ENCODE measurements at regions not wholly inside any gene's neighbourhood (a gene's known extent, or its start where the extent isn't known, plus 50 kb on each side); places are given as distances from the start of the nearest gene placed in this dataset.

- DNase-seq (ENCODE audit: low read depth in 3 of 3), result no peak
These were observed 80.1 kb upstream of the CST7 start for GRCh38 chr20:24868959-24869358.

DNA sequence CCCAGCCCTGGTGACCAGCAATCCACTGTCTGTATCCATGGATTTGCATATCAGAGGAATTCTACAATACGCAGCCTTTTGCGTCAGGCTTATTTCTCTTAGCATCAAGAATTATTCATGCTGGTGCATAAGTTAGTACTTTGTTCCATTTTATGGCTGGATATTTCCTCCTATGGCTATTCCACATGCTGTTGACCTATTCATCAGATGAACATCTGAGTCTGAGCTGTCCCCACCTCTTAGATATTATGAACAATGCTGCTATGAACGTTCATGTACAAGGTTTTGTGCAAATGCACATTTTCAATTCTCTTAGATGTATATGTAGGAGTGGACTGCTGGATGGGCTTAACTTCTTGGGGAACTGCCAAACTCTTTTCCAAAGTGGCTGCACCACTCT is 79.0 kb upstream of the CST7 start:
- no peak for DNase-seq (ENCODE audit: low read depth in 3 of 3)

DNA sequence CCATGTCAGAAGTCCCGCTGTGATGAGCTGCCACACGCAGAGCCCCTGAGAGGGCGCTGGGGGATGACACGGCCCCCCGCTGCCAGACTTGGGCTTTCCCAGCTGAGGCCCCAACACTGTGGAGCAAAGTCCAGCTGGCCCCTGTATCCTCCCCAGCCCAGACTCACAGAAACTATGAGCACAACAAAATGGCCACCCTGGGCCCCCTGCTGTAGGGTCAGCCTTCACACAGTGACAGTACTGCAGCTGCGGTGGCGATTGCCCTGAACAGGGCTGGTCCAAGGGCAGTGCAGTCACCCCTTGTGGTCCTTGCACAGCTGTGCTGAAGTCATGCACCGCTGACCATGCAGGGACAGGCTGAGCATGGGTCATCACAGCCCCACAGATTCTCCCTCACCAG is 78.2 kb upstream of the CST7 start:
- no peak for DNase-seq (ENCODE audit: low read depth in 3 of 3)

DNA sequence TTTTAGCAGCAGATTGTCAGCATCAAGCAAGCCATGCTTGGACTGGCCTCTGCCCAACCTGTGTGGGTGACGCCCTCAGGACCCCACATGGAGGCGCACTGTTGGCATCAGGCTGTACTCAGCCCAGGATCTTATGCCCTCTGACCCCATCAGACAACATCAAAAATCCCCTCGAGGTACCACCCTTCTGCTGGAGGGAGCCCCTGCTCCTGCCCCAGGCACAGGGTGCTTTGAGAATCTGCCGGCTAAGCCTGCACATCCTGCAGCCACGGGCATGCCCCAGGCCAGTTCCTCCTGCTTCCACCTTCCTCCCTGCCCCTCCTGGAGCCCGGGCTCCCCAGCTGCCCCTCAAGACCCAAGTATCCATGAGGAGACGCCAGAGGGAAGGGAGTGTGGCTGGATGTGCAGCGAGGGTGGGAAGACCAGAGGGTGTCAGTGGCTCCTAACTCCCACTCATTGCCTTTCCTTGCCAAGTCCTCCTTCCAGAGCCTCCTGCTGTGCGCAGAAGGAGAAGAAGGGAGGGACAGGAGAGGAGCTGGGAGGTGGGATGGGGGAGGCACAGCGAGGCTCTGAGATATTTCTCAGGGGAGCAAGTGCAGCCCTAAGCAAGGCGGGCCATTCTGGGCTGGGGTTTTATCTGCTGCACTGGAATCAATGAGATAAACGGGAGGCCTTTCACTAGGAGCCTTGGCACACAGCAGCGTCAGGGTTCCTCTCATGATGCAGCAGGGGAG is 77.4 kb upstream of the CST7 start:
- DNase-seq (ENCODE audit: low read depth in 3 of 3), result no peak

GRCh38 chr20:24872291-24873024 is 76.6 kb upstream of the CST7 start:
- no peak for DNase-seq (ENCODE audit: low read depth in 3 of 3)

- no peak for DNase-seq (ENCODE audit: low read depth in 3 of 3)
These were observed 75.9 kb upstream of the CST7 start for GRCh38 chr20:24873025-24873620.

- DNase-seq (ENCODE audit: low read depth in 3 of 3), result no peak
These were observed 74.0 kb upstream of the CST7 start for GRCh38 chr20:24875078-24875477.

GRCh38 chr20:24877652-24878051 is 71.4 kb upstream of the CST7 start:
- no peak for DNase-seq (ENCODE audit: low read depth in 3 of 3)

DNA sequence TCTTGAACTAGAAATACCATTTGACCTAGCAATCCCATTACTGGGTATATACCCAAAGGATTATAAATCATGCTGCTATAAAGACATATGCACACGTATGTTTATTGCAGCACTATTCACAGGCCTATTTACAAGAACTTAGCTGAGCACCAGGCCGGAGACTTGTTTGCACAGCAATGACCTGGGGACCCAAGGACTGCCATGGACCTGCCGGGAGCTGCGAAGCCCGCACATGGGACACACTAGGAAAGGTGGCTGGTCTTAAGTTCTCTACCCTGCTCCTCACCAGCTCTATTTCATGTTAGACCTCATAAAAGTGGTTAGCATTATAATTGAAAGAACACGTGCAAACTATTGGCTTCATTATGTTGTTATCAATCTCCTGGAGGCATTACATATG is 70.4 kb upstream of the CST7 start:
- DNase-seq (ENCODE audit: low read depth in 3 of 3), result no peak

DNA sequence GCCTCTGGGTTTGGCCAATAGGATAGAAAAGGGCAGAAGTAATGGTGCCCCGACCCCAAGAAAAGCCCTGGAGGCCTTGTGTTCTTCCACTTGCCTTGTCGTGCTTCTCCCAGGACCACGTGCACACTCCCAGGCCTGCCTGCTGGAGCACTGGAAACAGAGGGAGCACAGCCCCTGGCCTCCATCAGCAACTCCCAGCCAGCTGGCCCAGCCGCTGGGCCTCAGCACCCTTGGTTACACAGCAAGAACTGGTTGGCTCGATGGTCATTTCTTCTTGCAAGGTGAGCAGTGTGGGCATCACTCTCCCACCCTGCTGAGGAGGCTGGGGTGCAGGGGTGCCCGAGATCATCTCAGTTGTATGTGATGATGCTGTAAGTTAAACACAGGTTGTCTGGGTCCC is 69.2 kb upstream of the CST7 start:
- no peak for DNase-seq (ENCODE audit: low read depth in 3 of 3)

DNA sequence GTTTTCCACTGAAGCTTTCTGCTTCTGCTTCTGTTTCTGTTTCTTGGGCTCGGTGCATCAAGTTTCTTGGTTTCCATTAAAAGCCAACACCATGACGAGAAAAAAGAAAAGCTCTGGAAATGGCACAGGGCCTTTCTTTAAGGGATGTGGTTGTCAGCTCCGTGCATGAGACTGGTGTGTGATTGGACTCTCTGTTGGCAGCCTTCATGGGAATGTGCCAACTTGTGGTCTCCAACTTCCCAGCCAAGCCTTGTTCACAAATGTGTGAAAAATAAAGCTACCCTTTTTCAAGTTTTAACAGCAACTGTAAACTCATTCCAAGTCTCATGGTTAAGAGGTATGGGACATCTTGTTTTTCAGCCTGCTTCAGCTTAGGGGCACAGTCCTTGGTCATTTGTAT is 68.7 kb upstream of the CST7 start:
- no peak for DNase-seq (ENCODE audit: low read depth in 3 of 3)

- no peak for DNase-seq (ENCODE audit: low read depth in 3 of 3)
These were observed 58.8 kb upstream of the CST7 start for GRCh38 chr20:24890286-24890685.

- DNase-seq (ENCODE audit: low read depth in 3 of 3), result no peak
These were observed 57.3 kb upstream of the CST7 start for GRCh38 chr20:24891546-24892393.

DNA sequence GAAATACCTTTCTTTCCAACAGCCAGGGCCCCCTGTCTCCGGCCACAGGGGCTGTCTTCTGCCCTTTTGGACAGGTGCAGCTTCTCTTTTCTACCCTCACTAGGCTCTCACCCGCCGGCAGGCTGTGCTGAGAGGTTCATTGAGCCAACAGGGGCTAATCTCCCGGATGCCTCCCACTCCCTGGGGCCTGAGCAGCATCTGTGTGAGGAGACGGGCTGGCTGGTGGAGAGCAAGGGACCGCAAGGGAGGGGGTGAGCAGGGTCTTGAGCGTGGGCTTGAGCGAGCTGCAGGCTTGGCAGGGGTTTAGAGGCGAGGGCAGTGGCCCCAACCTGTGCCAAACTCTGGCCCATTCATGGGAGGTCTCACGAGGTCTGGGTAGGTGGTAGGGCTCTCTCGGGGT is 56.5 kb upstream of the CST7 start:
- no peak for DNase-seq (ENCODE audit: low read depth in 3 of 3)

GRCh38 chr20:24892931-24893330 is 56.1 kb upstream of the CST7 start:
- no peak for DNase-seq (ENCODE audit: low read depth in 3 of 3)

DNA sequence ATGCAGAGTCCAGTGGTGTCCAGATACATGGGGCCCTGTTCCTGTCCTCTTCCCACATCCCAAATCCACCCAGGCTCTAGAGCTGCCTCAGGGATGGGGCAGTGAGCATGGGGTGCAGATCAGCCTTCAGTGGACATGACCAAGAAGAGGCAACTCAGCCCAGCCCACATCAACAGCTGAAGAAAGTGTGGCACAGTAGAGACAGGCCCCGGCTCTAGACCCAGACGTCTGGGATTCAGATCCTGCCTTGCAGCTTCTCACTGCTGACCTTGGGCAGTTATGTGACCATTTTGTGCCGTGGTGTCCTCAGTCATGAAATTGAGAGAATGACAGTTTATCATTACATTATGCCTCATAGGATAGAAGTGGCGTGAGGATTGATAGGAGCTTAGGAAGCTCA is 54.6 kb upstream of the CST7 start:
- DNase-seq (ENCODE audit: low read depth in 3 of 3), result no peak

GRCh38 chr20:24894967-24895366 is 54.1 kb upstream of the CST7 start:
- no peak for DNase-seq (ENCODE audit: low read depth in 3 of 3)

DNA sequence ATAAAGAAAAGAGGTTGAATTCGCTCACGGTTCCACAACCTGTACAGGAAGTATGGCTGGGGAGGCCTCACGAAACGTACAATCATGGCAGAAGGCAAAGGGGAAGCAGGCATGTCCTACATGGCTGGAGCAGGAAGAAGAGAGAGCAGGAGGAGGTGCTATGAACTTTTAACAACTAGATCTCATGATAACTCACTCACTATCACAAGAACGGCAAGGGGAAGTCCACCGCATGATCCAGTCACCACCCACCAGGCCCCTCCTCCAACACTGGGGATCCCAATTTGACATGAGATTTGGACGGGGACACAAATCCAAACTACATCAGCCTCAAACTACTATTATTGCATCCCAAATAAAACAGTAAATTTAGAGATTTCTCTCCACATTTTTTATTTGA is 53.6 kb upstream of the CST7 start:
- DNase-seq (ENCODE audit: low read depth in 3 of 3), result no peak

- DNase-seq (ENCODE audit: low read depth in 3 of 3), result no peak
These were observed 53.0 kb upstream of the CST7 start for GRCh38 chr20:24895898-24896658.

GRCh38 chr20:24896984-24897383 is 52.1 kb upstream of the CST7 start:
- no peak for DNase-seq (ENCODE audit: low read depth in 3 of 3)

GRCh38 chr20:24897974-24898373 is 51.1 kb upstream of the CST7 start:
- DNase-seq (ENCODE audit: low read depth in 3 of 3), result no peak

GRCh38 chr20:24899153-24899552 is 49.9 kb upstream of the CST7 start:
- DNase-seq (ENCODE audit: low read depth in 3 of 3), result no peak

All from stimulated activated CD4-positive, alpha-beta T cell treated with anti-CD3 and anti-CD28 coated beads, TNF-alpha, amount 100 ng/mL, for 48 hours (primary cell).